Activated T-cell treated with anti-CD3 and anti-CD28 coated beads, Interleukin-2, amount 50 U/mL, for 24 hours (primary cell): ENCODE measurements at regions not wholly inside any gene's neighbourhood (a gene's known extent, or its start where the extent isn't known, plus 50 kb on each side); places are given as distances from the start of the nearest gene placed in this dataset.
"Not testable (repeated sequence)": the region's sequence is repeated elsewhere in the genome, so short reads cannot be mapped to it uniquely, and the experiment has no call there.

Experiments used
- DNase-seq: peaks from one replicate; pipeline ENCODE4 v3.0.0-alpha.2; 2020
- H3K27ac Mint-ChIP-seq: 2 replicates; pipeline ENCODE4 v1.8.0; 2020; ENCODE audit warnings: mild to moderate bottlenecking, mixed read lengths
- H3K27me3 Mint-ChIP-seq: 2 replicates; pipeline ENCODE4 v1.8.0; 2020; ENCODE audit warnings: mixed read lengths
- H3K36me3 Mint-ChIP-seq: 2 replicates; pipeline ENCODE4 v1.8.0; 2020; ENCODE audit warnings: low read depth, mixed read lengths
- H3K4me1 Mint-ChIP-seq: 2 replicates; pipeline ENCODE4 v1.8.0; 2020; ENCODE audit warnings: low read depth, mixed read lengths
- H3K4me3 Mint-ChIP-seq: 2 replicates; pipeline ENCODE4 v1.8.0; 2020; ENCODE audit warnings: mild to moderate bottlenecking, moderate library complexity, mixed read lengths
- H3K9me3 Mint-ChIP-seq: 2 replicates; pipeline ENCODE4 v1.8.0; 2020; ENCODE audit warnings: mixed read lengths

DNA sequence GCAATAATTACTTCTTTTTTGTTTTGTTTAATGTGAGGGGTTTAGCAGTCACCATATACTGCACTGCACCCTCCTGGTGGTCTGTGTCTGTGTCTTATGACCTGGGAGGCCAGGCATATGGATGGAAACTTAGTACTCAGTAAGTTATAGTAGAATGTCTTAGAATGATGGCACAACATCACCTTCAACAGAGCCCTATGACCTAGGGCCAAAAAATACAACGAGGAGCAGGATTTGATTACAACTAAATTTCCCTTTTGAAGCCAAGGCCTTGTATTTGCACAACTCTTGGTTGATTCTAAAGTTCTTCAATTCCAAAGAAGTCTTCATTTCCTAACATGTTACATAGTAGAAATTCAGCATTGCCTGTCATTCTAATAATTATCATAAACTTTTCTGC lies 422.1 kb upstream of the PIK3R1 start:
- Mint-ChIP-seq H3K36me3 (no peaks in the 10 kb centered on the region), H3K4me3 (no peak overlapping the region), H3K27me3 (no peaks in the 10 kb centered on the region)

DNA sequence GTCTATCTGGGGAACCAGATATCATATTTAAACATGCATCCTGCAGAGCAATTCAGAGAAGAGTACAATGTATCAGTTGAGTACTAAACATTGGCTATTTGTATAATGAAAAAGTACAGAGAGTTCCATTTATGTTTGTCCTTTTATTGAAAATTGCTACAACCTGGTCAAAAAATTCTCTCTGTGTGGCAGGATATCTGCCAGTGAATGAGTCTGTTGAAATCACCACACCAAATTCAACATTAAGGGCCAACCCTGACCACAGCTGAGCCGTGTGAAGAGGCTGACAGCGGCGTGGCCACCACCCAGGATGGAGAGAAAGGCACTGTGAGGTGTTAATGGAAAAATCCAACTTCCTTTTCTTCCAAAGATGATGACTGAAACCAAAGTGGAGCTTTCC lies 422.7 kb upstream of the PIK3R1 start:
- Mint-ChIP-seq H3K27me3 (no peaks in the 10 kb centered on the region), H3K4me3 (no peak overlapping the region), H3K9me3 (no peaks in the 10 kb centered on the region), H3K27ac (no peak overlapping the region), H3K4me1 (no peaks in the 10 kb centered on the region), H3K36me3 (no peaks in the 10 kb centered on the region)
- no peak for DNase-seq

More for the DNA sequence above, 422.1 kb upstream of the PIK3R1 start:
- no peak for DNase-seq
- H3K27ac Mint-ChIP-seq, result no peak overlapping the region
- peaks cover 2% of the 10 kb centered on the region for H3K9me3 Mint-ChIP-seq
- no peaks in the 10 kb centered on the region for H3K4me1 Mint-ChIP-seq

DNA sequence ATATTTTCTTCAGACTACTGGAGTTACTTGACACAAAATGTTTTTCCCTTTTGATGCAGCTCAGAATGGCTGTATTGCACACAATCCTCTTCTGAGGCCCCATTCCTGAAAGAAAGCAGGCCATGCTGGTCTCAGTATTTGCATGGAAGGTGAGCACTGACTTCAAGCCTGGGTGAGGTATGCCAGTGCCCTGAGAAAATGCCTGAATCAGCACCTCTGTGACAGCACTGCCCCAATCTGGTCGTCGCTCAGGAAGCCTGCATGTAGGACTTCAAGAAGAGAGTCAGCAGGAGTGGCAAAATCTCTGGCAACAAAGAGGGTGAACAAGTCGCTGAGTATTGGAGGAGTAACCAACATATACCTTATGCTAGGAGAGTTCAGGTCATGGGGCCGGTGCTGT lies 425.2 kb upstream of the PIK3R1 start:
- Mint-ChIP-seq H3K4me1 (no peaks in the 10 kb centered on the region), H3K27me3 (no peaks in the 10 kb centered on the region), H3K9me3 (no peaks in the 10 kb centered on the region), H3K27ac (no peak overlapping the region), H3K36me3 (no peaks in the 10 kb centered on the region), H3K4me3 (no peak overlapping the region)
- DNase-seq, result no peak

DNA sequence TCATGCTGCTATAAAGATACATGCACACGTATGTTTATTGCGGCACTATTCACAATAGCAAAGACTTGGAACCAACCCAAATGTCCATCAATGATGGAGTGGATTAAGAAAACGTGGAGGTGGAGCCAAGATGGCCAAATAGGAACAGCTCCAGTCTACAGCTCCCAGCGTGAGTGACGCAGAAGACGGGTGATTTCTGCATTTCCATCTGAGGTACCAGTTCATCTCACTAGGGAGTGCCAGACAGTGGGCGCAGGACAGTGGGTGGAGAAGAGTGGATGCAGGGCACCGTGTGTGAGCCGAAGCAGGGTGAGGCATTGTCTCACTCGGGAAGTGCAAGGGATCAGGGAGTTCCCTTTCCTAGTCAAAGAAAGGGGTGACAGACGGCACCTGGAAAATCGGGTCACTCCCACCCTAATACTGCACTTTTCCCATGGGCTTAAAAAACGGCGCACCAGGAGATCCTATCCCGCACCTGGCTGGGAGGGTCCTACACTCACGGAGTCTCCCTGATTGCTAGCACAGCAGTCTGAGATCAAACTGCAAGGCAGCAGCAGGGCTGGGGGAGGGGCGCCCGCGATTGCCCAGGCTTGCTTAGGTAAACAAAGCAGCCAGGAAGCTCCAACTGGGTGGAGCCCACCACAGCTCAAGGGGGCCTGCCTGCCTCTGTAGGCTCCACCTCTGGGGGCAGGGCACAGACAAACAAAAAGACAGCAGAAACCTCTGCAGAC lies 435.5 kb upstream of the PIK3R1 start:
- peaks cover 12% of the 10 kb centered on the region for H3K27me3 Mint-ChIP-seq
- not testable (repeated sequence) for H3K9me3 Mint-ChIP-seq, H3K36me3 Mint-ChIP-seq, H3K4me1 Mint-ChIP-seq, H3K4me3 Mint-ChIP-seq, DNase-seq, H3K27ac Mint-ChIP-seq

DNA sequence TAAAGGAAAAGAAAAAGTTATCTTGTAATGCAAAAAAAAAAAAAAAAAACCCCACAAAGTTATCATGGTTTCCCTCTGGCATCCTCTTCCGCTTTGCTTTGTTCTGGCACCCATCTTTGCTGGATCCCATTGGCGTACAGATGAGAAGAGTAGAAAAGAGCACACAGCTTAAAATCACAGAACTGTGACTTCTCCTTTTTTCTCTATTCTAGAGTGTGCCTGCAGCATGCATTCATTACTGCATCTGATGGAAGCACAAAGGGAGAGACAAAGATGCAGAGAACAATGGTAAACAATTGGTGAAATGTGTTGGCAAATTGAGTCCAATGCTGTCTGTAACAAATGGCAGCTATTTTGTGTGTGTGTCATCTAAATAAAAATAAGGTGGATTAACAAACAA lies 440.8 kb upstream of the PIK3R1 start:
- Mint-ChIP-seq H3K27me3 (peaks cover 12% of the 10 kb centered on the region), H3K4me3 (no peak overlapping the region), H3K27ac (no peak overlapping the region), H3K36me3 (no peaks in the 10 kb centered on the region), H3K4me1 (peaks cover 2% of the 10 kb centered on the region), H3K9me3 (no peaks in the 10 kb centered on the region)
- no peak for DNase-seq

DNA sequence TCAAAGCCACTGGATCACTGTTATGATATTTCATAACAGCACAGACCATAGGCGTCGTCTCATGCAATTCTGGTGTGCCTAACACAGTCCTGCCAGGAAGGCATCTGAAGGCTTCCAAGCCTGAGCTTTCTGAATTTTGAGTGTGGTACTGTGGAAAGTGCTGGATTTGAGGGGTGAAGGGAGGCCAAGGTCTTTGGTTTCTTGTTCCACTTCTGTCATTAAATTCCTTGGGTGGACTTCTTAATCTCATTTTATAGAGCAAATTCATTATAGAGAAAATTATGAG lies 441.3 kb upstream of the PIK3R1 start:
- Mint-ChIP-seq H3K36me3 (no peaks in the 10 kb centered on the region), H3K27me3 (peaks cover 12% of the 10 kb centered on the region), H3K4me1 (peaks cover 2% of the 10 kb centered on the region), H3K4me3 (no peak overlapping the region), H3K9me3 (no peaks in the 10 kb centered on the region), H3K27ac (no peak overlapping the region)
- no peak for DNase-seq

DNA sequence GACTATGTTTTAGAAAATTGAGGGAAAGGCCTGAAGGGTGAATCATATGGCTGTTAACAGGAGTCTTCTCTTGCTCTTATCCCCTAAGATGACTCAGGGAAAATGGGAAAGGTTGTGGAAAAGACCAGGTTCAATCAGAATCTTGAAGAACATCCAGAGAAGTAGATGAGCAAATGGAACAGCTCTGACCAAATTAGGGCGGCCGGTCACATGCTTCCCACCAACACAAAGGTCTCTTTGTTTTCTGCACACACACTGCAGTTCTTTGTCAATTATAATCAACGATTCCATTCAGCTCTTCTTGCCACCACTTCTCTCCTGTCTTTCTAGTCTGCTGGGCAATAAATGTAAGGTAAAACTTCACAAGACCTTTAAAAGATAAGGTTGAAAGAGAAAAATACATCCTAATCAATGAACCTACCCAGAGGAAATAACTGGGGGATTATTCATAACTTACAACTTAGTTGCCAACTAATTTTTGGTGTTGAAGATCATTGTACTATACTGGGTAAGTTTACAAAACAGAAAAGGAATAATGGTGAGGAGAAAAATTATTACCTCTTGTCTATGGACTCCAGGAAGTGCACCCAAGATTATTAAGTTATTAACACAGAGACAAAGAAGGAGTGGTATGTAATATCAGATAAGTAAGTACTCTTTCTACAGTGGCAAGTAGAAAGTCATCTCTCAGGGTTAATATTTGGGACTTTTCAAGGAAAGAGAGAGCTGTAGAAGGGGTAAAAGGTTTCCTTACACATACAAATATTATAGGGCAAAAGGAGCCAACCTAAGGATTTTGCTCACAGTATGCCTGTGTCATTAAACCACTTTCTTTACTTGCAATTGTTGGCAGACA lies 441.9 kb upstream of the PIK3R1 start:
- Mint-ChIP-seq H3K36me3 (no peaks in the 10 kb centered on the region), H3K4me1 (peaks cover 2% of the 10 kb centered on the region), H3K9me3 (no peaks in the 10 kb centered on the region), H3K27me3 (peaks cover 12% of the 10 kb centered on the region), H3K27ac (no peak overlapping the region), H3K4me3 (no peak overlapping the region)
- no peak for DNase-seq

DNA sequence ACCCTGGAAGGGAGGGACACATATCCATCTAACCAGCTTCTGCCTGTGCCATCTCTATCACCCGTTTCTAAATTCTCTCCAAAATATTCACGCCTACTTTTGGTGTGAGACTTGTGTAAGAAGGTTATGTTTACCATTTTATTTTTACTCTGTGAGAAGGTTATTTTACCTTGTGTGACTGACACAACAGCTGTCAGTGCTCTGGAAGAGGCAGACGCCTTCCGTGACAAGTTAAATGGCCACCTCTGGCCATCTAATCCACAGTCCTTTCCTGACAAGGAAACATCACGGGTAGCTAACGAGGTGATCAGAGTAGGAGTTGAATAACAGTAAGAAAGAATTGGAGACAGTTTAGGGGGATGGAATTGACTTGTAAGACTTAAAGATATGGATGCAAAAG lies 443.8 kb upstream of the PIK3R1 start:
- H3K27ac Mint-ChIP-seq, result no peak overlapping the region
- H3K4me3 Mint-ChIP-seq, result no peak overlapping the region
- H3K27me3 Mint-ChIP-seq, result peaks cover 1% of the 10 kb centered on the region
- H3K9me3 Mint-ChIP-seq, result no peaks in the 10 kb centered on the region
- H3K4me1 Mint-ChIP-seq, result peaks cover 2% of the 10 kb centered on the region
- no peaks in the 10 kb centered on the region for H3K36me3 Mint-ChIP-seq
- DNase-seq, result no peak

DNA sequence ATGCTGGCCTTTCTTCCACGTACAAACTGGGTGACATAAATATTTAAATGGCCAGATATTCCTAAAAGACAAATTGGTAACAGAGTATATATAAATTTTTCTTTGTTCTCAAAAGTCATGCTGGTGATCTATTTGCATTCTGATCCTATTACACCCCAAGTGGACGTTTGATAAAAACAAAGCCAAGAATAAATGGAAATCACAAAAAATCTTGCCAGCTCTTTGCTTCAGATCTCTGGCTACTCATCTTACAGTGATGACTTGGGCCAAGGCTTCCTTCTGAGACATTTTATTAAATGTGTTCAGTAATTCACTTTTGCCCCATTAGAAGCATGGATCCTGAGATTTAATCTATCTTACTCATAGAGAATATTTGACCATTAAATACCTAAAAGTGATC lies 444.3 kb upstream of the PIK3R1 start:
- no peak overlapping the region for H3K4me3 Mint-ChIP-seq
- no peaks in the 10 kb centered on the region for H3K27me3 Mint-ChIP-seq
- no peaks in the 10 kb centered on the region for H3K36me3 Mint-ChIP-seq
- no peak for DNase-seq
- H3K9me3 Mint-ChIP-seq, result no peaks in the 10 kb centered on the region
- peaks cover 2% of the 10 kb centered on the region for H3K4me1 Mint-ChIP-seq
- no peak overlapping the region for H3K27ac Mint-ChIP-seq

DNA sequence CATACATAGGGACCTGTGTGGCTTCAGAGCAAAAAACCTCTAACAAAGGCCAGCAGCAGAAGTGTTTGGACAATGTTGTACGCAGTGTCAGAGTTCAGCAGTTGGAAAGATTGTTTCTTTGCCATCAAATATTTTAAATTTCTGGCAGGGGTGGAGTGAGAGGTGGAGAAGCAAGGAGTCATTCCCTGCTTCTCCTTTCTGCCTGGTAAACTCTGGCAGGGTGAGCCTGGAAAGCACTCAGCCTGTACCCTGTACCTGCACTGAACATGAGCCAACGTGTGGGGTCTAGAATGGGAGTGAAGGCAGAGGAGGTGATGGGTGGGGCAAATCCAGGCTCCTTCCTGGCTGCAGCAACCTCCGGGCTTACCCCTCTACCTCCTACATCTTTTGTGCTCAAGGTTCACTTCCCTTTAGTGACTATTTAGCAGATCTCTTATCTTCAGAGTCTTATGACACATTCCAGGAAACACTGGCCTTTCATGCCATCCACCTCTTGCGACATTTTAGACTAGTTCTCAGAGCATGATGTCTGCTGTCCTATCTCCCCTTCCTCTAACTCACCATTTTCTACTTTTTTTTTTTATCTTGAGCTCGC lies 445.0 kb upstream of the PIK3R1 start:
- Mint-ChIP-seq H3K36me3 (no peaks in the 10 kb centered on the region), H3K4me3 (no peak overlapping the region), H3K27ac (no peak overlapping the region), H3K4me1 (peaks cover 2% of the 10 kb centered on the region), H3K9me3 (no peaks in the 10 kb centered on the region), H3K27me3 (no peaks in the 10 kb centered on the region)
- DNase-seq, result no peak

DNA sequence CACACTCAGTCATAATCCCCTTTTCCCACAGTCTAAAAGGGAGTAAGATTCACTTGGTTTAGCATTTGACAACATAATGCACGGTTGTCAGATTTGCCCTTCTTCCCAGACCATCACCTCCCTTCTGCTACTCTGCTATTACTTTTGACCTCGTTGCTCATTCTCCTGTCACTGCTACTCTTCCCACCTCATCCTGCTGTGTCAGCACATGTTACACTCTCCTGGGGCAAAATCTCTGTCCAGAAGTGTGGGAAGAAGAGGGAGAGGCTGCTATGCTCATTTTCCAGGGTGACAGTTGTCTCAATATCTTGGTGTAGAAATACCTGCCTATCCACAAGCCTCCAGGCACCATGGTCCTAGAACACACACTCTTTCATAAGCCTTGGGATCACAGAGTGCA lies 449.9 kb upstream of the PIK3R1 start:
- H3K36me3 Mint-ChIP-seq, result no peaks in the 10 kb centered on the region
- H3K4me1 Mint-ChIP-seq, result peaks cover under 1% of the 10 kb centered on the region
- peaks cover 7% of the 10 kb centered on the region for H3K9me3 Mint-ChIP-seq
- H3K4me3 Mint-ChIP-seq, result no peak overlapping the region
- H3K27ac Mint-ChIP-seq, result no peak overlapping the region
- no peaks in the 10 kb centered on the region for H3K27me3 Mint-ChIP-seq
- no peak for DNase-seq

DNA sequence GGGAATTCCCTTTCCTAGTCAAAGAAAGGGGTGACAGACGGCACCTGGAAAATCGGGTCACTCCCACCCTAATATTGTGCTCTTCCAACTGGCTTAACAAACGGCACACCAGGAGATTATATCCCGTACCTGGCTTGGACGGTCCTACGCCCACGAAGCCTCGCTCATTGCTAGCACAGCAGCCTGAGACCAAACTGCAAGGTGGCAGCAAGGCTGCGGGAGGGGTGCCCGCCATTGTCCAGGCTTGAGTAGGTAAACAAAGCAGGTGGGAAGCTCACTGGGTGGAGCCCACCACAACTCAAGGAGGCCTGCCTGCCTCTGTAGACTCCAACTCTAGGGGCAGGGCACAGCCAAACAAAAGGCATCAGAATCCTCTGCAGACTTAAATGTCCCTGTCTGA lies 457.8 kb upstream of the PIK3R1 start:
- H3K9me3 Mint-ChIP-seq, result peaks cover 31% of the 10 kb centered on the region
- not testable (repeated sequence) for H3K36me3 Mint-ChIP-seq, DNase-seq, H3K27ac Mint-ChIP-seq, H3K4me1 Mint-ChIP-seq, H3K27me3 Mint-ChIP-seq, H3K4me3 Mint-ChIP-seq

DNA sequence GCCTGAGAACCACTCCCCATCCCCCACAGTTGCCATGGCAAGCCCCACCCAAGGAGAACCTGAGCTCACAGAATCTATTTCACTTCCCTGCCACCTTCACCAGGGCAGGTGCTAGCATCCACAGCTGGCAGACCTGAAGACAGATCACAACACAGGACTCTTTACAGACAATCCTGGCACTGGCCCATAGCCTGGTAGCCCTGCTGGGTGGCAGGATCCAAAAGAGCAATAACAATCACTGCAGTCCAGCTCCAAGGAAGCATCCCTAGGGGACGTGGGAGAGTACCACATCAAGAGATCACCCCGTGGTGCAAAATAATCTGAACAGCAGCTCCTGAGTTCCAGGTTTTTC lies 463.2 kb upstream of the PIK3R1 start:
- Mint-ChIP-seq H3K27ac (no peak overlapping the region), H3K4me3 (no peak overlapping the region), H3K27me3 (no peaks in the 10 kb centered on the region), H3K36me3 (no peaks in the 10 kb centered on the region), H3K4me1 (no peaks in the 10 kb centered on the region), H3K9me3 (peaks cover 30% of the 10 kb centered on the region)
- DNase-seq, result no peak

DNA sequence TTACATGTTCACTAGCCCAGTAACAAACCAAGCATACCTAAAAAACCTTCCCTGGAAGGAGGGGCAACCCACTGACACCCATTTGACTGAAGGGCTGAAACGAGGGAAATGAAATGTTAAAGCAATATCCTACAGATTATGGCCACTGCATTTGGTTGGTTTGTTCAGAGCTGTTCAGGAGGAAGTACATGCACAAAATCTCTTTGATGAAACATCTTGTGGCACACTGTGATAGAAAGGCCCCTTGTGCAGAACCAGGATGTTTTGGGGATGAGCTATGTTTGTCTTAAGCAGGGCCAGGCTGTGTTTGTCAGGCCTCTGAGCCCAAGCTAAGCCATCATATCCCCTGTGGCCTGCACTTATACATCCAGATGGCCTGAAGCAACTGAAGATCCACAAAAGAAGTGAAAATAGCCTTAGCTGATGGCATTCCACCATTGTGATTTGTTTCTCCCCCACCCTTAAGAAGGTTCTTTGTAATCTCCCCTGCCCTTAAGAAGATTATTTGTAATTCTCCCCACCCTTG lies 467.3 kb upstream of the PIK3R1 start:
- no peak for DNase-seq
- Mint-ChIP-seq H3K4me1 (no peaks in the 10 kb centered on the region), H3K27me3 (no peaks in the 10 kb centered on the region), H3K36me3 (no peaks in the 10 kb centered on the region), H3K27ac (no peak overlapping the region), H3K9me3 (peaks cover 29% of the 10 kb centered on the region), H3K4me3 (no peak overlapping the region)

DNA sequence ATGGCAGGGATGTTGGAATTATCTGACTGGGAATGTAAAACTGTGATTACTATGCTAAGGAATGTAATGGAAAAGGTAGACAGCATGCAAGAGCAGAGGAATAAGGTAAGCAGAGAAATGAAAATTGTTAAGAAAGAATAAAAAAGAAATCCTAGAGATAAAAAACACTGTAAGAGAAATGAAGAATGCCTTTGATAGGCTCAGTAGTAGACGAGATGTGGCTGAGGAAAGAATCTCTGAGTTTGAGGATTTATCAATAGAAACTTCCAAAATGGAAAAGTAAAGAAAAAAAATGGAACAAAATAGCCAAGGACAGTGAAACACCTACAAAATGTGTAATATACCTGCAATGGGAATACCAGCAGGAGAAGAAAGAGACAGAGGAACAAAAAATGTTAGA lies 468.5 kb upstream of the PIK3R1 start:
- H3K27ac Mint-ChIP-seq, result no peak overlapping the region
- no peak overlapping the region for H3K4me3 Mint-ChIP-seq
- peaks cover 27% of the 10 kb centered on the region for H3K9me3 Mint-ChIP-seq
- no peak for DNase-seq
- H3K36me3 Mint-ChIP-seq, result no peaks in the 10 kb centered on the region
- H3K4me1 Mint-ChIP-seq, result no peaks in the 10 kb centered on the region
- H3K27me3 Mint-ChIP-seq, result no peaks in the 10 kb centered on the region
